A549 (cell line): ENCODE measurements at regions not wholly inside any gene's neighbourhood (a gene's known extent, or its start where the extent isn't known, plus 50 kb on each side); places are given as distances from the start of the nearest gene placed in this dataset.

Experiments used
- ATAC-seq, 2 experiments: fragments of 200-7000 bp in 1 of 2; fragments of >200 bp in 1 of 2; cut with Nextera tagmentation in 1 of 2; cut with Tn5 transposase in 1 of 2; 3 replicates each; pipeline versions ENCODE4 v1.8.0 to v1.9.1; 2018 to 2020; ENCODE audit warnings: mild to moderate bottlenecking in 1 of 2, moderate library complexity in 1 of 2
- CTCF ChIA-PET: fragments of 300-600 bp; sonication (Branson Sonifier 250); formaldehyde crosslinking; extraction: SDS; loops from one replicate; lab custom pipeline; 2021; ENCODE audit warnings: antibody characterized with exemption, inconsistent platforms; lab: Yijun Ruan, JAX
- POLR2A ChIA-PET: fragments of 350-600 bp; formaldehyde crosslinking; extraction: SDS; loops from one replicate; lab custom pipeline; 2021; ENCODE audit warnings: antibody characterized with exemption, inconsistent platforms; lab: Yijun Ruan, JAX
- DNase-seq, 2 experiments: peaks; one replicate each; pipeline versions ENCODE4 v3.0.0 to v3.0.0-alpha.2; 2011 to 2016; ENCODE audit warnings: low read depth in 1 of 2, low spot score in 1 of 2
- FAIRE-seq: peaks from 2 replicates; lab custom pipeline; 2011; peaks lifted over from hg19 to GRCh38; lab: Jason Lieb, UNC
- H3K27ac ChIP-seq, 2 experiments: fragments of >200 bp; sonication (Bioruptor Twin); formaldehyde crosslinking; 3 replicates each; pipeline ENCODE4 v1.5.1; 2016 to 2017
- H3K4me1 ChIP-seq: fragments of >200 bp; sonication (Bioruptor Twin); formaldehyde crosslinking; 3 replicates; pipeline ENCODE4 v1.6.1; 2016
- H3K4me2 ChIP-seq: fragments of >200 bp; sonication (Bioruptor Twin); formaldehyde crosslinking; 3 replicates; pipeline ENCODE4 v1.6.1; 2016
- H3K4me3 ChIP-seq: fragments of >200 bp; sonication (Bioruptor Twin); formaldehyde crosslinking; 3 replicates; pipeline ENCODE4 v1.5.1; 2016
- H3K9me3 ChIP-seq: fragments of >200 bp; sonication (Bioruptor Twin); formaldehyde crosslinking; 3 replicates; pipeline ENCODE4 v1.6.1; 2016
- CHD2 ChIP-seq: fragments of 150-350 bp; IDR thresholded peaks from 2 replicates; pipeline ENCODE4 v1.6.1; 2014; ENCODE audit warnings: low read length; ENCODE audit not compliant: partially characterized antibody
- CHD4 ChIP-seq: fragments of 200-600 bp; sonication (generic); IDR thresholded peaks from 2 replicates; pipeline ENCODE4 v1.6.1; 2016; ENCODE audit warnings: antibody characterized with exemption, mild to moderate bottlenecking, borderline replicate concordance
- EHF ChIP-seq: fragments of 250-450 bp; sonication (Bioruptor Pico); IDR thresholded peaks from 2 replicates; pipeline ENCODE4 v1.5.0; 2020; ENCODE audit warnings: mild to moderate bottlenecking
- EHMT2 ChIP-seq: fragments of 200-600 bp; sonication (generic); IDR thresholded peaks from 2 replicates; pipeline ENCODE4 v1.6.1; 2016; ENCODE audit warnings: antibody characterized with exemption, low read depth, mild to moderate bottlenecking, moderate library complexity
- FOSL2 ChIP-seq, 2 experiments: fragments of 450-650 bp in 1 of 2; fragments of >200 bp in 1 of 2; sonication (Bioruptor Twin) in 1 of 2; formaldehyde crosslinking; IDR thresholded peaks; 2 replicates each; pipeline versions ENCODE4 v1.5.0 to v1.6.1; 2016 to 2020; ENCODE audit warnings: mild to moderate bottlenecking in 1 of 2, moderate library complexity in 1 of 2
- FOXS1 ChIP-seq: fragments of 250-450 bp; sonication (Bioruptor Pico); IDR thresholded peaks from 2 replicates; pipeline ENCODE4 v1.5.0; 2020; ENCODE audit warnings: mild to moderate bottlenecking, moderate library complexity
- HEYL ChIP-seq: fragments of 250-450 bp; sonication (Bioruptor Pico); IDR thresholded peaks from 2 replicates; pipeline ENCODE4 v1.8.0; 2021; ENCODE audit warnings: mild to moderate bottlenecking, moderate library complexity
- HOXA7 ChIP-seq: fragments of 250-450 bp; sonication (Bioruptor Pico); IDR thresholded peaks from 2 replicates; pipeline ENCODE4 v1.5.0; 2020; ENCODE audit warnings: mild to moderate bottlenecking, moderate library complexity
- KDM1A ChIP-seq: fragments of 200-600 bp; sonication (generic); IDR thresholded peaks from 2 replicates; pipeline ENCODE4 v1.6.1; 2016; ENCODE audit warnings: low read depth, mild to moderate bottlenecking
- MAFK ChIP-seq: fragments of 450-650 bp; IDR thresholded peaks from 2 replicates; pipeline ENCODE4 v1.6.1; 2014; ENCODE audit not compliant: partially characterized antibody
- MYC ChIP-seq: IDR thresholded peaks from 2 replicates; pipeline ENCODE4 v1.6.1; 2012; ENCODE audit warnings: mild to moderate bottlenecking, inconsistent platforms, low read length, improper control_type of control experiment, borderline replicate concordance
- NPAS2 ChIP-seq: fragments of 250-450 bp; sonication (Bioruptor Pico); IDR thresholded peaks from 2 replicates; pipeline ENCODE4 v1.8.0; 2022; ENCODE audit warnings: mild to moderate bottlenecking, moderate library complexity, borderline replicate concordance
- NR3C1 ChIP-seq: fragments of >200 bp; sonication (Bioruptor Twin); formaldehyde crosslinking; IDR thresholded peaks from 3 replicates; pipeline ENCODE4 v1.6.1; 2017
- PHF8 ChIP-seq: fragments of 200-600 bp; sonication (generic); IDR thresholded peaks from 2 replicates; pipeline ENCODE4 v1.6.1; 2016; ENCODE audit warnings: low read depth, mild to moderate bottlenecking, antibody characterized with exemption, moderate library complexity, borderline replicate concordance
- POLR2AphosphoS2 ChIP-seq: conservative IDR thresholded peaks from 2 replicates; pipeline ENCODE4 v1.6.1; 2012; ENCODE audit warnings: low read length, improper control_type of control experiment, inconsistent platforms
- RAD21 ChIP-seq, 2 experiments: fragments of >200 bp in 1 of 2; sonication (Bioruptor Twin) in 1 of 2; formaldehyde crosslinking in 1 of 2; IDR thresholded peaks in 1 of 2; conservative IDR thresholded peaks in 1 of 2; 2 replicates in 1 of 2; 3 replicates in 1 of 2; pipeline ENCODE4 v1.6.1; 2012 to 2018; ENCODE audit warnings: inconsistent platforms in 1 of 2
- RNF2 ChIP-seq: fragments of 200-600 bp; sonication (generic); IDR thresholded peaks from 2 replicates; pipeline ENCODE4 v1.6.1; 2016; ENCODE audit warnings: low read depth, mild to moderate bottlenecking, antibody characterized with exemption, moderate library complexity, borderline replicate concordance
- SMC3 ChIP-seq: fragments of >200 bp; sonication (Bioruptor Twin); formaldehyde crosslinking; IDR thresholded peaks from 3 replicates; pipeline ENCODE4 v1.6.1; 2018; ENCODE audit warnings: inconsistent platforms
- TFCP2L1 ChIP-seq: fragments of 250-450 bp; sonication (Bioruptor Pico); IDR thresholded peaks from 2 replicates; pipeline ENCODE4 v1.5.0; 2021; ENCODE audit warnings: mild to moderate bottlenecking
- TP53 ChIP-seq: fragments of 250-450 bp; sonication (Bioruptor Pico); IDR thresholded peaks from 2 replicates; pipeline ENCODE4 v1.5.0; 2021; ENCODE audit warnings: mild to moderate bottlenecking, moderate library complexity
- ZNF302 ChIP-seq: fragments of 250-450 bp; sonication (Bioruptor Pico); IDR thresholded peaks from 2 replicates; pipeline ENCODE4 v1.9.0; 2021; ENCODE audit warnings: inconsistent platforms, mild to moderate bottlenecking, moderate library complexity
- WGBS: methylation state at CpG from one replicate; pipeline ENCODE4 v1.1.6; 2017; ENCODE audit errors: missing lambda C conversion rate; 5-methylcytosine and 5-hydroxymethylcytosine counted together
- TF ChIP-seq, protein P1 (sequence below): IDR thresholded peaks from 2 replicates; pipeline ENCODE4 v1.6.1; 2012; ENCODE audit warnings: low read depth, borderline replicate concordance
- TF ChIP-seq, protein P2 (sequence below): fragments of >200 bp; sonication (Bioruptor Twin); formaldehyde crosslinking; IDR thresholded peaks from 2 replicates; pipeline ENCODE4 v1.6.1; 2016
- TF ChIP-seq, protein P3 (sequence below): fragments of 250-450 bp; sonication (Bioruptor Pico); IDR thresholded peaks from 2 replicates; pipeline ENCODE4 v1.5.0; 2021; ENCODE audit warnings: mild to moderate bottlenecking, moderate library complexity, borderline replicate concordance
- TF ChIP-seq, protein P4 (sequence below): fragments of >200 bp; sonication (Bioruptor Twin); formaldehyde crosslinking; IDR thresholded peaks from 3 replicates; pipeline ENCODE4 v1.5.1; 2016

DNA sequence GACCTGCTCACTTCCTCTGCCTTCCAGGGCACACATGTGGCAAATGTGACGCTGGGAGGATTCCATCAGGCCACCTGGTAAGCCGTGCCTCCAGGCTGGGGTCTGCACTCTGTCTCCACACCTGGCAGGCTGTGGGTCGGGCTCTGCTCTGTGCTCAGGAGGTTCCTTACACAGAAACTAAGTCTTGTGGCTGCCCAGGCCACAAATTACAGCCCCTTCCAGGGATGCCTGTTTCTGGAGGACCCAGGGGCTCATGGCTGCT is 58.2 kb downstream of the RMI2 start:
- WGBS, result 29% methylated on average over 1 of the region's 3 CpGs
- POLR2A ChIA-PET, result no interaction called here
- Histone ChIP-seq H3K4me2 (no peak overlapping the region), H3K4me1 (peaks cover 10% of the 10 kb centered on the region), H3K4me3 (no peak overlapping the region), H3K27ac (peak overlapping the region in 1 of 2 experiments; percentile 7; a peak in 1 of 6 replicates), H3K9me3 (no peaks in the 10 kb centered on the region)
- no peak for DNase-seq
- ATAC-seq, result no peak
- no peak for FAIRE-seq
- no peak for TF ChIP-seq MAFK
- no peak for TF ChIP-seq CHD4
- TF ChIP-seq, protein P1, sequence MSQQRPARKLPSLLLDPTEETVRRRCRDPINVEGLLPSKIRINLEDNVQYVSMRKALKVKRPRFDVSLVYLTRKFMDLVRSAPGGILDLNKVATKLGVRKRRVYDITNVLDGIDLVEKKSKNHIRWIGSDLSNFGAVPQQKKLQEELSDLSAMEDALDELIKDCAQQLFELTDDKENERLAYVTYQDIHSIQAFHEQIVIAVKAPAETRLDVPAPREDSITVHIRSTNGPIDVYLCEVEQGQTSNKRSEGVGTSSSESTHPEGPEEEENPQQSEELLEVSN, result no peak
- TF ChIP-seq POLR2AphosphoS2, result no peak
- no peak for TF ChIP-seq FOXS1 (CRISPR knock-in tag)
- TF ChIP-seq TP53, result no peak
- TF ChIP-seq HOXA7, result no peak
- TF ChIP-seq, protein P2, sequence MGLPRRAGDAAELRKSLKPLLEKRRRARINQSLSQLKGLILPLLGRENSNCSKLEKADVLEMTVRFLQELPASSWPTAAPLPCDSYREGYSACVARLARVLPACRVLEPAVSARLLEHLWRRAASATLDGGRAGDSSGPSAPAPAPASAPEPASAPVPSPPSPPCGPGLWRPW, result no peak
- TF ChIP-seq FOSL2 (IDR thresholded peaks at IDR 0.05), result no peak
- TF ChIP-seq FOSL2 (CRISPR knock-in tag; IDR thresholded peaks at IDR 0.05), result no peak
- no peak for TF ChIP-seq EHF (CRISPR knock-in tag)
- TF ChIP-seq RAD21 (conservative IDR thresholded peaks at IDR 0.05 in 1 of 2, IDR thresholded peaks at IDR 0.05 in 1 of 2), result no peak
- TF ChIP-seq KDM1A, result no peak
- no peak for TF ChIP-seq TFCP2L1 (CRISPR knock-in tag)
- no peak for TF ChIP-seq ZNF302 (CRISPR knock-in tag)
- TF ChIP-seq EHMT2, result no peak
- TF ChIP-seq, all 56 proteins: peak for 0
- CTCF ChIA-PET, result interaction anchor here (0.7 to 21.2 kb wide), 5 partner anchors 12 to 413 kb away, joined by 3 to 344 read pairs (median 65); no protein-coding TSS in a partner anchor

DNA sequence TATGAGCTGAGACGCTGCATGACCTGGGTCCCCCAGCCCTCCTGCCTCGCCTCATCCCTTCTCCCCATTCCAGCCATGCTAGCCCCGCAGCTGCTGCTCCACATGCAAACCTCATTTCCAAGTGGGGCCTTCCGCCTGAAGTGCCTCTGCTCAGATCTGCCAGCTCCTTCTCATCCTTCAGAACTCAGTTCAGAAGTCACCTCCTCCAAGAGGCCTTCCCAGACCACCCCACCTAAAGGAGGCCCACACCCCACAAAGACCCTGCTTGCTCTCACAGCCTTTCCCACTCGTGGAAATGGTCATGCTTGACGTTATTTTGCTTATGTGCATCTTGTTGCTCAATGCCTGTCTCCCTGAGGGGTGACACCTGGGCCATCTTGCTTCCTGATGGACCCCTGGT is 58.7 kb downstream of the RMI2 start:
- peaks cover 14% of the 10 kb centered on the region for H3K4me1 ChIP-seq
- H3K4me2 ChIP-seq, result no peak overlapping the region
- DNase-seq, result no peak
- TF ChIP-seq SMC3 (no peak), NPAS2 (CRISPR knock-in tag) (no peak), TFCP2L1 (CRISPR knock-in tag) (no peak), RNF2 (no peak), MYC (no peak), PHF8 (no peak), EHF (CRISPR knock-in tag) (no peak), CHD2 (no peak), MAFK (no peak), HEYL (CRISPR knock-in tag) (no peak), POLR2AphosphoS2 (no peak), NR3C1 (no peak)
- TF ChIP-seq, protein P3, sequence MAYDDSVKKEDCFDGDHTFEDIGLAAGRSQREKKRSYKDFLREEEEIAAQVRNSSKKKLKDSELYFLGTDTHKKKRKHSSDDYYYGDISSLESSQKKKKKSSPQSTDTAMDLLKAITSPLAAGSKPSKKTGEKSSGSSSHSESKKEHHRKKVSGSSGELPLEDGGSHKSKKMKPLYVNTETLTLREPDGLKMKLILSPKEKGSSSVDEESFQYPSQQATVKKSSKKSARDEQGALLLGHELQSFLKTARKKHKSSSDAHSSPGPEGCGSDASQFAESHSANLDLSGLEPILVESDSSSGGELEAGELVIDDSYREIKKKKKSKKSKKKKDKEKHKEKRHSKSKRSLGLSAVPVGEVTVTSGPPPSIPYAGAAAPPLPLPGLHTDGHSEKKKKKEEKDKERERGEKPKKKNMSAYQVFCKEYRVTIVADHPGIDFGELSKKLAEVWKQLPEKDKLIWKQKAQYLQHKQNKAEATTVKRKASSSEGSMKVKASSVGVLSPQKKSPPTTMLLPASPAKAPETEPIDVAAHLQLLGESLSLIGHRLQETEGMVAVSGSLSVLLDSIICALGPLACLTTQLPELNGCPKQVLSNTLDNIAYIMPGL (CRISPR knock-in tag), result no peak
- TF ChIP-seq, protein P4, sequence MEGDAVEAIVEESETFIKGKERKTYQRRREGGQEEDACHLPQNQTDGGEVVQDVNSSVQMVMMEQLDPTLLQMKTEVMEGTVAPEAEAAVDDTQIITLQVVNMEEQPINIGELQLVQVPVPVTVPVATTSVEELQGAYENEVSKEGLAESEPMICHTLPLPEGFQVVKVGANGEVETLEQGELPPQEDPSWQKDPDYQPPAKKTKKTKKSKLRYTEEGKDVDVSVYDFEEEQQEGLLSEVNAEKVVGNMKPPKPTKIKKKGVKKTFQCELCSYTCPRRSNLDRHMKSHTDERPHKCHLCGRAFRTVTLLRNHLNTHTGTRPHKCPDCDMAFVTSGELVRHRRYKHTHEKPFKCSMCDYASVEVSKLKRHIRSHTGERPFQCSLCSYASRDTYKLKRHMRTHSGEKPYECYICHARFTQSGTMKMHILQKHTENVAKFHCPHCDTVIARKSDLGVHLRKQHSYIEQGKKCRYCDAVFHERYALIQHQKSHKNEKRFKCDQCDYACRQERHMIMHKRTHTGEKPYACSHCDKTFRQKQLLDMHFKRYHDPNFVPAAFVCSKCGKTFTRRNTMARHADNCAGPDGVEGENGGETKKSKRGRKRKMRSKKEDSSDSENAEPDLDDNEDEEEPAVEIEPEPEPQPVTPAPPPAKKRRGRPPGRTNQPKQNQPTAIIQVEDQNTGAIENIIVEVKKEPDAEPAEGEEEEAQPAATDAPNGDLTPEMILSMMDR, result no peak
- 81% methylated on average over 6 of the region's 6 CpGs for WGBS
- ChIA-PET POLR2A (no interaction called here), CTCF (interaction anchor here (1.2 to 21.2 kb wide), 4 partner anchors 13 to 338 kb away, joined by 3 to 344 read pairs (median 182); no protein-coding TSS in a partner anchor)
- no peaks in the 10 kb centered on the region for H3K9me3 ChIP-seq
- peak overlapping the region in 1 of 2 experiments; percentile 7; a peak in 1 of 6 replicates for H3K27ac ChIP-seq
- no peak overlapping the region for H3K4me3 ChIP-seq
- no peak for FAIRE-seq
- no peak for ATAC-seq
